ENCODE measurements at regions not wholly inside any gene's neighbourhood (a gene's known extent, or its start where the extent isn't known, plus 50 kb on each side); places are given as distances from the start of the nearest gene placed in this dataset.

DNA sequence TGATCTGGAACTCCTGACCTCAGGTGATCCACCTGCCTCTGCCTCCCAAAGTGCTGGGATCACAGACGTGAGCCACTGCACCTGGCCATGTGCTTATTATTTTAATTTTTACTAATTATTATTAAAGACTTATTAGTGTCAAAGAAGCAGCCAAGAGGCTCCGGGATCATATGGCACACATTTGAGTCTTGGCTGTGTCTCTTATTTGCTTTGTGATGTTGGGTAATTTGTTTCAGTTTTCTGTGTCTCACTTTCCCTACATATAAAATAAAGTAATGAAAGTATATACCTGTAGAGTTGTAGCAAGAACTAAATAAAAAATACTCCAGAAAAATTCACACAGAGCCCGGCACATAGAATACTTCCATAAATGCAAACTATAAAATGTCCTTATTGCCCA, 238.0 kb upstream of the TBL1XR1 start:
- H3K27me3 ChIP-seq (ENCODE audit: insufficient read depth, low read length) = no peaks in the 10 kb centered on the region
- H3K4me3 ChIP-seq (ENCODE audit: low read length) = no peak overlapping the region
- no peak overlapping the region for H3K27ac ChIP-seq (ENCODE audit: low read depth, low read length)
- H3K36me3 ChIP-seq (ENCODE audit: insufficient read depth, low read length) = no peaks in the 10 kb centered on the region
- no peak overlapping the region for H3K9ac ChIP-seq (ENCODE audit: low read depth, low read length)
- H3K9me3 ChIP-seq (ENCODE audit: insufficient read depth, low read depth, low read length) = no peaks in the 10 kb centered on the region
- 92% methylated on average over 2 of the region's 3 CpGs for WGBS
- peaks cover 18% of the 10 kb centered on the region for H3K4me1 ChIP-seq (ENCODE audit: insufficient read depth, low read length)

GRCh38 chr3:177437513-177438337, 240.4 kb upstream of the TBL1XR1 start:
- Histone ChIP-seq H3K4me1 (ENCODE audit: insufficient read depth, low read length) (no peaks in the 10 kb centered on the region), H3K27ac (ENCODE audit: low read depth, low read length) (no peak overlapping the region), H3K4me3 (ENCODE audit: low read length) (no peak overlapping the region), H3K27me3 (ENCODE audit: insufficient read depth, low read length) (no peaks in the 10 kb centered on the region), H3K9me3 (ENCODE audit: insufficient read depth, low read depth, low read length) (no peaks in the 10 kb centered on the region), H3K36me3 (ENCODE audit: insufficient read depth, low read length) (no peaks in the 10 kb centered on the region), H3K9ac (ENCODE audit: low read depth, low read length) (no peak overlapping the region)
- 97% methylated on average over 5 of the region's 5 CpGs for WGBS

GRCh38 chr3:177438596-177439220, 241.4 kb upstream of the TBL1XR1 start:
- H3K4me1 ChIP-seq (ENCODE audit: insufficient read depth, low read length) = no peaks in the 10 kb centered on the region
- WGBS = 92% methylated on average over 7 of the region's 7 CpGs
- no peak overlapping the region for H3K9ac ChIP-seq (ENCODE audit: low read depth, low read length)
- no peaks in the 10 kb centered on the region for H3K27me3 ChIP-seq (ENCODE audit: insufficient read depth, low read length)
- H3K27ac ChIP-seq (ENCODE audit: low read depth, low read length) = no peak overlapping the region
- no peak overlapping the region for H3K4me3 ChIP-seq (ENCODE audit: low read length)
- no peaks in the 10 kb centered on the region for H3K36me3 ChIP-seq (ENCODE audit: insufficient read depth, low read length)
- no peaks in the 10 kb centered on the region for H3K9me3 ChIP-seq (ENCODE audit: insufficient read depth, low read depth, low read length)

- H3K9me3 ChIP-seq (ENCODE audit: insufficient read depth, low read depth, low read length) = no peaks in the 10 kb centered on the region
- WGBS = 100% methylated on average over 3 of the region's 3 CpGs
- no peaks in the 10 kb centered on the region for H3K4me1 ChIP-seq (ENCODE audit: insufficient read depth, low read length)
- H3K27ac ChIP-seq (ENCODE audit: low read depth, low read length) = no peak overlapping the region
- no peaks in the 10 kb centered on the region for H3K36me3 ChIP-seq (ENCODE audit: insufficient read depth, low read length)
- no peaks in the 10 kb centered on the region for H3K27me3 ChIP-seq (ENCODE audit: insufficient read depth, low read length)
- H3K4me3 ChIP-seq (ENCODE audit: low read length) = no peak overlapping the region
- H3K9ac ChIP-seq (ENCODE audit: low read depth, low read length) = no peak overlapping the region
Observed at GRCh38 chr3:177439694-177440269, 242.5 kb upstream of the TBL1XR1 start.

DNA sequence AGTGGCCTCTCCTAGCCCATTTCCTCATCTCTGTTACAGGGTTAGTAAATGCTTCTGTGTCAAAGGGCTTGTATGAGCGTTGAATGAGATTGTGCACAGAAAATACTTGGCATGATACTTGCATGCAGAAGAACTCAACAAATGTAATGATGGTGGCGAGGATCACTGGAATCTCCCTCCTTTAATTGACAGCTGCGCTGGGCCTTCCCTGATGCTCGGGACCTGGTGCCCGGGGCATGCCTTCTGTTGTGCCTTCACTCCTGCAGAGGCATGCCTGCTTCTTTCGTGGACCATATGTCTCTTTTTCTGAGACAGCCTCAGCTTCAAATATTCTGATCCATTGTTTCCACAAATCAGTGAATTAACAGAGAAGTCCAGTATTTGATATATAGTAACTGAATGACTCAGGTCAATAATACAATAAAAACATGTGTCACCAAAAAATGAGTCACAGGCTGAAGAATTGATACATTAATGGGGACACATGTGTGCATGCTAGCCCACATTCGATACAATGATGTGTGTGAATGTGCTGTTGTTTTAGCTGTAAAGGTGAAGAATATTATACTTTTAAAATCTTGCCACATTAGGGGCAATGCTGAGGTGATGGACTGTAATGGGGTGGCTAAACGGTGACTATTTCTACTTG, 243.3 kb upstream of the TBL1XR1 start:
- H3K4me1 ChIP-seq (ENCODE audit: insufficient read depth, low read length) = no peaks in the 10 kb centered on the region
- WGBS = 95% methylated on average over 8 of the region's 8 CpGs
- H3K9ac ChIP-seq (ENCODE audit: low read depth, low read length) = no peak overlapping the region
- no peak overlapping the region for H3K4me3 ChIP-seq (ENCODE audit: low read length)
- H3K27ac ChIP-seq (ENCODE audit: low read depth, low read length) = no peak overlapping the region
- H3K36me3 ChIP-seq (ENCODE audit: insufficient read depth, low read length) = no peaks in the 10 kb centered on the region
- no peaks in the 10 kb centered on the region for H3K9me3 ChIP-seq (ENCODE audit: insufficient read depth, low read depth, low read length)
- H3K27me3 ChIP-seq (ENCODE audit: insufficient read depth, low read length) = no peaks in the 10 kb centered on the region

- Histone ChIP-seq H3K36me3 (ENCODE audit: insufficient read depth, low read length) (no peaks in the 10 kb centered on the region), H3K9me3 (ENCODE audit: insufficient read depth, low read depth, low read length) (no peaks in the 10 kb centered on the region), H3K27me3 (ENCODE audit: insufficient read depth, low read length) (no peaks in the 10 kb centered on the region), H3K27ac (ENCODE audit: low read depth, low read length) (no peak overlapping the region), H3K4me3 (ENCODE audit: low read length) (no peak overlapping the region), H3K9ac (ENCODE audit: low read depth, low read length) (no peak overlapping the region), H3K4me1 (ENCODE audit: insufficient read depth, low read length) (no peaks in the 10 kb centered on the region)
- no CpG with 5 or more reads among the region's 1 CpG for WGBS
Observed at GRCh38 chr3:177441276-177441812, 244.1 kb upstream of the TBL1XR1 start.

DNA sequence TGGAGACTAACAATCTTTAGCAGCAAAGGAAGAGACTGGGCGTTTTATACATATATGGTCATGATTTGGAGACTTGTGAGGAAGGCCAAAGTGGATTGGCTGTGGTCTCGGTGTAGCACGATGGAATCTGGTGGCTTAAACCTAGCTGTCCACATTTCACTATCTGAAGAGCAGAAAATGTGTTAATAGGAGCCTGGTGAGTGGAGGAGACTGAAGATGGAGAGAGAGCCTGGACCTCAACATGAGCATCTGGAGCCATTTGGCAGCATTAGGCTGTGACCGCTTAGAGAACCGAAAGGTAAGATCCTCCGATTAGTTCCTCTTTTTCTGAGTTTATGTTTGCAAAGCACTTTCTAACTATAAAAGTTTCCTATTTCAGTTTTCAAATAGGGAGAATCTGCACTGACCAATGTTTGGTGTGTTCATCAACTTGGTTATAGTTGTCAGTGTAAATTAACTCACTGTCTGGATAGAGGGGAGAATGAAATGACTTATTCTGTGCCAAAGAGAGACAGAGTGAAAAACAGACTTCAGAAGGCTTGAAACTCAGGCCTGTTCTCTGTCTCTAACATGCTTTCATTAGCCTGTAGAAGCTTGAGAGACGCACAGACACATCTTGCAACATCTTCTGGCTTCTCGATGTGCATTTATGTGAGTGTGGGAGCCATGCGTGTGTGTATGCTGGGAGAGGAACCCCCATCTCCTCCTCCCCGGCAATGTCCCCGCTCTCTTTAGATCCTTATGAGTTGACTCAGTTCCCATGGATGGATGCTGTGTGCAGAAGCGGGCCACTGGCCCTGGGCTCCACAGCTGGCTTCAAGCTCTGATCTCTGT, 244.7 kb upstream of the TBL1XR1 start:
- 88% methylated on average over 12 of the region's 12 CpGs for WGBS
- Histone ChIP-seq H3K36me3 (ENCODE audit: insufficient read depth, low read length) (no peaks in the 10 kb centered on the region), H3K27me3 (ENCODE audit: insufficient read depth, low read length) (no peaks in the 10 kb centered on the region), H3K27ac (ENCODE audit: low read depth, low read length) (no peak overlapping the region), H3K4me1 (ENCODE audit: insufficient read depth, low read length) (no peaks in the 10 kb centered on the region), H3K9me3 (ENCODE audit: insufficient read depth, low read depth, low read length) (no peaks in the 10 kb centered on the region), H3K4me3 (ENCODE audit: low read length) (no peak overlapping the region), H3K9ac (ENCODE audit: low read depth, low read length) (no peak overlapping the region)

GRCh38 chr3:177443469-177443868, 246.2 kb upstream of the TBL1XR1 start:
- Histone ChIP-seq H3K9me3 (ENCODE audit: insufficient read depth, low read depth, low read length) (no peaks in the 10 kb centered on the region), H3K36me3 (ENCODE audit: insufficient read depth, low read length) (no peaks in the 10 kb centered on the region), H3K4me1 (ENCODE audit: insufficient read depth, low read length) (no peaks in the 10 kb centered on the region), H3K4me3 (ENCODE audit: low read length) (no peak overlapping the region), H3K9ac (ENCODE audit: low read depth, low read length) (no peak overlapping the region), H3K27me3 (ENCODE audit: insufficient read depth, low read length) (no peaks in the 10 kb centered on the region), H3K27ac (ENCODE audit: low read depth, low read length) (no peak overlapping the region)
- 88% methylated on average over 3 of the region's 3 CpGs for WGBS

DNA sequence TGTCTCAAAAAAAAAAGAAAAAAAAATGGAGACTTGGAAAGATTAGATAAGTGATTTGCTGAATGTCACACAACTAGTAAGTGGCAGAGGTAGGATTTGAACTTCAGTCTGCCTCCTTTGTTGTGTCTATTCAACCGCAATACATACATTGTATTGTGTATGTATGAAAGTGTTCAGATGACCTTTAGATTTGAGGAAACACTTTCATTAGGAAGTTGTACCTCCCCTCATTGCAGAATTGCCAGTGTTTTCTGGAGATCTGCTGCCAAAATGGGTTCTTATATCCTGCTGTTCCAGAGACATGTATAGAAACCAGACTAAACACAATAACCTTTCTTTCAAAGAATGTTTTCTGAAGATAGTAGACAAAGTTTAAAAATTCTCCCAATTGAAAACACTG, 247.4 kb upstream of the TBL1XR1 start:
- no peaks in the 10 kb centered on the region for H3K36me3 ChIP-seq (ENCODE audit: insufficient read depth, low read length)
- H3K9me3 ChIP-seq (ENCODE audit: insufficient read depth, low read depth, low read length) = no peaks in the 10 kb centered on the region
- 0 out of 2 replicates have a peak, but pooled peaks cover 4% of the 10 kb centered on the region for H3K4me1 ChIP-seq (ENCODE audit: insufficient read depth, low read length)
- no peak overlapping the region for H3K9ac ChIP-seq (ENCODE audit: low read depth, low read length)
- no peak overlapping the region for H3K27ac ChIP-seq (ENCODE audit: low read depth, low read length)
- no peak overlapping the region for H3K4me3 ChIP-seq (ENCODE audit: low read length)
- H3K27me3 ChIP-seq (ENCODE audit: insufficient read depth, low read length) = no peaks in the 10 kb centered on the region
- 100% methylated on average over 1 of the region's 1 CpG for WGBS

DNA sequence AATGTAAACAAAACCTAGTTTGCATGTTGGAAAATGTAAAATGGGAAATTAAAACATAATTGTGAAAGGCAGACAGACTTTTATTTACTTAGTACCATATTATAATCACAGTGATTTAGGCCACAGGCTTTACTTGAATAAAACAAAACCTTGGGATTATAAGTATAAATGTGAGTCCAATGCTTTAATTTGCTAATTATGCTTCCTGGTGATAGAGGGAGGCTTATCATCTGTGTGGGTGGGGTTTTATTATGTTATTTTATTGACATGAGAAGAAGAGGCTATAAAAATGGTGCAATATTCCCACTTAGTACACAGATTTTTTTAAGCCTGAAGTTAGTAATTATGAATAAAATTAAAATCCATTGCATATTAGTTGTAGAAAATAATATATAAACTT, 248.3 kb upstream of the TBL1XR1 start:
- Histone ChIP-seq H3K9me3 (ENCODE audit: insufficient read depth, low read depth, low read length) (no peaks in the 10 kb centered on the region), H3K9ac (ENCODE audit: low read depth, low read length) (no peak overlapping the region), H3K4me1 (ENCODE audit: insufficient read depth, low read length) (0 out of 2 replicates have a peak, but pooled peaks cover 4% of the 10 kb centered on the region), H3K36me3 (ENCODE audit: insufficient read depth, low read length) (no peaks in the 10 kb centered on the region), H3K27ac (ENCODE audit: low read depth, low read length) (no peak overlapping the region), H3K4me3 (ENCODE audit: low read length) (no peak overlapping the region), H3K27me3 (ENCODE audit: insufficient read depth, low read length) (no peaks in the 10 kb centered on the region)

Measured in HUES64 (cell line).